ENCODE measurements at regions not wholly inside any gene's neighbourhood (a gene's known extent, or its start where the extent isn't known, plus 50 kb on each side); places are given as distances from the start of the nearest gene placed in this dataset.
A peak's percentile ranks its signal among the peaks of the same experiment; 100 is the strongest.

DNA sequence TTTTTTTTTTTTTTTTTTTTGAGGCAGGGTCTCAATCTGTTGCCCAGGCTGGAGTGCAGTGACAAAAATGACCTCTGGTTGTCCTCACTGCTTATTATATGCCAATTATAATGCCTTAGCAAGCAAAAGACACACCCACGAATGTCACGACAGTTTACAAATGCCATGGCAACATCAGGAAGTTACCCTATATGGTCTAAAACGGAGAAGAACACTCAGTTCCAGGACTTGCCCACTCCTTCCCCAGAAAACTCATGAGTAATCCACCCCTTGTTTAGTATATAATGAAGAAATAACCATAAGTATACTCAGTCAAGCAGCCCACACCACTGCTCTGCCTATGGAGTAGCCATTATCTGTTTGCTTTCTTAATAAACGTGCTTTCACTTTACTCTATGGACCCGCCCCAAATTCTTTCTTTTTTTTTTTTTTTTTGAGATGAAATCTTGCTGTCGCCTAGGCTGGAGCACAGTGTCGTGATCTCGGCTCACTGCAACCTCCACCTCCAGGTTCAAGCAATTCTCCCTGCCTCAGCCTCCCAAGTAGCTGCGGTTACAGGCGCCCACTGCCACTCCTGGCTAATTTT lies 106.2 kb downstream of the SMIM20 start:
- Histone ChIP-seq H3K27ac (replicated peaks) (no peak overlapping the region), H3K4me3 (replicated peaks; ENCODE audit: insufficient read depth, low read length) (no peak overlapping the region), H3K27me3 (ENCODE audit: insufficient read depth, poor library complexity, severe bottlenecking) (no peaks in the 10 kb centered on the region)
- TF ChIP-seq POLR2AphosphoS5 (IDR thresholded peaks at IDR 0.05; ENCODE audit: low read depth) (no peak), SPI1 (IDR thresholded peaks at IDR 0.05; ENCODE audit: borderline replicate concordance, low read depth) (no peak)
- peak in 1 of 2 experiments; percentile 15 for DNase-seq (ENCODE audit: low read depth in 1 of 2, low spot score in 1 of 2)

DNA sequence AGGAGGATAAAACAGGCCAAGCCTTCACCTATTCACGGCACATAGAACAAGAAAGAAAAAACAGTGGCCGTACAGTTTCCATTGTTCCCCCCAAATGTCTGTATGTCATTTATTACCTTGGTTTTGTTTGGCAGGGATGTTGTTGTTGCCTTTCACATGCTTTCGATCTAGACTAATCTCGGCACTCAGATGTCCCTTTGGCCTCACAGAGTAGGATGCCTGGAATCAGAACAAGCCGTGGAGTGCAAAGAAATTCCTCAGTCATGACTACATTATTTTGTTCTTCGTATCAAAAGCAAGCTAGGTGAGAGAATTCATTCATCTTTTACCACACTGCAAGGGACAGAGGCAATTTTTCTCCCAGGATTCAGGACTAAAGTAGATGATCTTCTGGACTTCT lies 106.9 kb downstream of the SMIM20 start:
- no peak for TF ChIP-seq SPI1 (IDR thresholded peaks at IDR 0.05; ENCODE audit: borderline replicate concordance, low read depth)
- TF ChIP-seq, protein P1, sequence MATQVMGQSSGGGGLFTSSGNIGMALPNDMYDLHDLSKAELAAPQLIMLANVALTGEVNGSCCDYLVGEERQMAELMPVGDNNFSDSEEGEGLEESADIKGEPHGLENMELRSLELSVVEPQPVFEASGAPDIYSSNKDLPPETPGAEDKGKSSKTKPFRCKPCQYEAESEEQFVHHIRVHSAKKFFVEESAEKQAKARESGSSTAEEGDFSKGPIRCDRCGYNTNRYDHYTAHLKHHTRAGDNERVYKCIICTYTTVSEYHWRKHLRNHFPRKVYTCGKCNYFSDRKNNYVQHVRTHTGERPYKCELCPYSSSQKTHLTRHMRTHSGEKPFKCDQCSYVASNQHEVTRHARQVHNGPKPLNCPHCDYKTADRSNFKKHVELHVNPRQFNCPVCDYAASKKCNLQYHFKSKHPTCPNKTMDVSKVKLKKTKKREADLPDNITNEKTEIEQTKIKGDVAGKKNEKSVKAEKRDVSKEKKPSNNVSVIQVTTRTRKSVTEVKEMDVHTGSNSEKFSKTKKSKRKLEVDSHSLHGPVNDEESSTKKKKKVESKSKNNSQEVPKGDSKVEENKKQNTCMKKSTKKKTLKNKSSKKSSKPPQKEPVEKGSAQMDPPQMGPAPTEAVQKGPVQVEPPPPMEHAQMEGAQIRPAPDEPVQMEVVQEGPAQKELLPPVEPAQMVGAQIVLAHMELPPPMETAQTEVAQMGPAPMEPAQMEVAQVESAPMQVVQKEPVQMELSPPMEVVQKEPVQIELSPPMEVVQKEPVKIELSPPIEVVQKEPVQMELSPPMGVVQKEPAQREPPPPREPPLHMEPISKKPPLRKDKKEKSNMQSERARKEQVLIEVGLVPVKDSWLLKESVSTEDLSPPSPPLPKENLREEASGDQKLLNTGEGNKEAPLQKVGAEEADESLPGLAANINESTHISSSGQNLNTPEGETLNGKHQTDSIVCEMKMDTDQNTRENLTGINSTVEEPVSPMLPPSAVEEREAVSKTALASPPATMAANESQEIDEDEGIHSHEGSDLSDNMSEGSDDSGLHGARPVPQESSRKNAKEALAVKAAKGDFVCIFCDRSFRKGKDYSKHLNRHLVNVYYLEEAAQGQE (IDR thresholded peaks at IDR 0.05; ENCODE audit: insufficient replicate concordance, low read depth): no peak
- TF ChIP-seq GABPA (IDR thresholded peaks at IDR 0.05; ENCODE audit: low read depth): no peak
- TF ChIP-seq, protein P2, sequence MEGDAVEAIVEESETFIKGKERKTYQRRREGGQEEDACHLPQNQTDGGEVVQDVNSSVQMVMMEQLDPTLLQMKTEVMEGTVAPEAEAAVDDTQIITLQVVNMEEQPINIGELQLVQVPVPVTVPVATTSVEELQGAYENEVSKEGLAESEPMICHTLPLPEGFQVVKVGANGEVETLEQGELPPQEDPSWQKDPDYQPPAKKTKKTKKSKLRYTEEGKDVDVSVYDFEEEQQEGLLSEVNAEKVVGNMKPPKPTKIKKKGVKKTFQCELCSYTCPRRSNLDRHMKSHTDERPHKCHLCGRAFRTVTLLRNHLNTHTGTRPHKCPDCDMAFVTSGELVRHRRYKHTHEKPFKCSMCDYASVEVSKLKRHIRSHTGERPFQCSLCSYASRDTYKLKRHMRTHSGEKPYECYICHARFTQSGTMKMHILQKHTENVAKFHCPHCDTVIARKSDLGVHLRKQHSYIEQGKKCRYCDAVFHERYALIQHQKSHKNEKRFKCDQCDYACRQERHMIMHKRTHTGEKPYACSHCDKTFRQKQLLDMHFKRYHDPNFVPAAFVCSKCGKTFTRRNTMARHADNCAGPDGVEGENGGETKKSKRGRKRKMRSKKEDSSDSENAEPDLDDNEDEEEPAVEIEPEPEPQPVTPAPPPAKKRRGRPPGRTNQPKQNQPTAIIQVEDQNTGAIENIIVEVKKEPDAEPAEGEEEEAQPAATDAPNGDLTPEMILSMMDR (IDR thresholded peaks at IDR 0.05; ENCODE audit: insufficient read depth, low read length): no peak
- no peak for TF ChIP-seq POLR2AphosphoS5 (IDR thresholded peaks at IDR 0.05; ENCODE audit: low read depth)

DNA sequence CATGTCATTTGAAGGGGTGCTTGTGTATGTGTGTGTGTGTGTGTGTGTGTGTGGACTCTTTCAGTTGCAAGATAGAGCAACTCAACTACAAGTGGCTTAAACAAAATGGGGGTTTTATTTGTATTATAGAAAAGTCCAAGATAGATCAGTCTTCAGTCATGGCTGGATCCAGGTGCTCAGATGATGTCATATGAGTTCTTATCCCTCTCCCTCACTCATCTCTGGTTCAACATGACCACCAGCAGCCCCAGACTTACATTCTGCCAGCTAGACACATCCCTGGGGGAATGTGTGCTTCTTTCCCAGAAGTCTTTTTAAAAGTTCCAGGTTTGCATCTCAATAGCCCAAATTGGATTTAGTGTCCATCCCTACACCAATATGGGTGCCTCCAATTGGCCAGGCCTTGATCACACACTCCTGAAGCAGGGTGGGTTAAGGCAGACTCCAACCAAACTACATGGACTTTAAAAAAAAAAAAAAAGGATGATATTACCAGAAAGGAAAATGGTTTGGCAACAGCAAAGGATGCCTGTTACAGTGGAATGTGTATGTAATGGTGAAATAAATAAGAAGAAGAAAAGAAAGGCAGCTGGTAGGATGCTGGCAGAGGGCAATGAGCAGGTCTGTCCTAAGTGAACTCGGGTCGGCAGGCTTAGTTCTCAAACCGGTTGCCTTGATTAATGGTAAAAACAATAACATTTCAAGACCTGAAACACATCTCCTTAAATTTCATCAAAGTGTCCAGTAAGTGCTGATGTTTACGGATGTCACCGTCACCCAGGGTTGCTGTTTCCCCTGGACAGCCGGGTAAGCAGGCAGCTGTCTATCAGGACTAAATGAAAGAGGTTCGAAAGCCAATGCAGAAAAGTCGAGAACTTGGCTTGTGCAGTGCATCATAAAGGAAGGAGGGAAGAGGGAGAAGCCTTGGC lies 107.7 kb downstream of the SMIM20 start:
- no peak for DNase-seq (ENCODE audit: low read depth in 1 of 2, low spot score in 1 of 2)
- H3K27me3 ChIP-seq (ENCODE audit: insufficient read depth, poor library complexity, severe bottlenecking): no peaks in the 10 kb centered on the region
- TF ChIP-seq, protein P1 (IDR thresholded peaks at IDR 0.05; ENCODE audit: insufficient replicate concordance, low read depth): no peak
- TF ChIP-seq, protein P2 (IDR thresholded peaks at IDR 0.05; ENCODE audit: insufficient read depth, low read length): no peak
- TF ChIP-seq POLR2AphosphoS5 (IDR thresholded peaks at IDR 0.05; ENCODE audit: low read depth): no peak
- TF ChIP-seq GABPA (IDR thresholded peaks at IDR 0.05; ENCODE audit: low read depth): no peak
- TF ChIP-seq SPI1 (IDR thresholded peaks at IDR 0.05; ENCODE audit: borderline replicate concordance, low read depth): no peak
- H3K4me3 ChIP-seq (replicated peaks; ENCODE audit: insufficient read depth, low read length): no peak overlapping the region
- H3K27ac ChIP-seq (replicated peaks): no peak overlapping the region

More for the DNA sequence above, 106.9 kb downstream of the SMIM20 start:
- Histone ChIP-seq H3K27me3 (ENCODE audit: insufficient read depth, poor library complexity, severe bottlenecking) (no peaks in the 10 kb centered on the region), H3K4me3 (replicated peaks; ENCODE audit: insufficient read depth, low read length) (no peak overlapping the region), H3K27ac (replicated peaks) (no peak overlapping the region)
- no peak for DNase-seq (ENCODE audit: low read depth in 1 of 2, low spot score in 1 of 2)

All from HL-60 (cell line).